RWPE2 (cell line): ENCODE measurements at regions not wholly inside any gene's neighbourhood (a gene's known extent, or its start where the extent isn't known, plus 50 kb on each side); places are given as distances from the start of the nearest gene placed in this dataset.

Source experiments
- ATAC-seq: fragments of 200-7000 bp; cut with Tn5 transposase; 3 replicates; pipeline ENCODE4 v1.9.1; 2021; ENCODE audit warnings: low read depth
- DNase-seq: peaks from one replicate; pipeline ENCODE4 v3.0.0-alpha.2; 2020; ENCODE audit warnings: low spot score
- H3K27ac ChIP-seq: fragments of 450-650 bp; 2 replicates; pipeline ENCODE4 v1.5.1; 2017; ENCODE audit warnings: mild to moderate bottlenecking; ENCODE audit not compliant: poor library complexity, severe bottlenecking
- H3K27me3 ChIP-seq: fragments of 250-450 bp; sonication (Bioruptor Pico); 2 replicates; pipeline ENCODE4 v1.5.1; 2021; ENCODE audit warnings: mild to moderate bottlenecking, moderate library complexity; ENCODE audit not compliant: insufficient read depth, poor library complexity, severe bottlenecking
- H3K36me3 ChIP-seq: fragments of 250-450 bp; sonication (Bioruptor Pico); 2 replicates; pipeline ENCODE4 v1.5.1; 2020; ENCODE audit warnings: low read depth, mild to moderate bottlenecking, moderate library complexity
- H3K4me1 ChIP-seq: fragments of 250-450 bp; sonication (Bioruptor Pico); 2 replicates; pipeline ENCODE4 v1.5.1; 2021; ENCODE audit warnings: mild to moderate bottlenecking, moderate library complexity; ENCODE audit not compliant: insufficient read depth, poor library complexity, severe bottlenecking
- H3K4me3 ChIP-seq: fragments of 250-450 bp; sonication (Bioruptor Pico); 2 replicates; pipeline ENCODE4 v1.5.1; 2021; ENCODE audit warnings: mild to moderate bottlenecking, moderate library complexity; ENCODE audit not compliant: severe bottlenecking
- H3K9me3 ChIP-seq: fragments of 250-450 bp; sonication (Bioruptor Pico); 2 replicates; pipeline ENCODE4 v1.5.1; 2021; ENCODE audit warnings: mild to moderate bottlenecking, moderate library complexity; ENCODE audit not compliant: severe bottlenecking
- CTCF ChIP-seq: fragments of 450-650 bp; IDR thresholded peaks from one replicate; pipeline ENCODE4 v1.5.1; 2017; ENCODE audit warnings: mild to moderate bottlenecking, moderate library complexity; ENCODE audit not compliant: poor library complexity, severe bottlenecking

DNA sequence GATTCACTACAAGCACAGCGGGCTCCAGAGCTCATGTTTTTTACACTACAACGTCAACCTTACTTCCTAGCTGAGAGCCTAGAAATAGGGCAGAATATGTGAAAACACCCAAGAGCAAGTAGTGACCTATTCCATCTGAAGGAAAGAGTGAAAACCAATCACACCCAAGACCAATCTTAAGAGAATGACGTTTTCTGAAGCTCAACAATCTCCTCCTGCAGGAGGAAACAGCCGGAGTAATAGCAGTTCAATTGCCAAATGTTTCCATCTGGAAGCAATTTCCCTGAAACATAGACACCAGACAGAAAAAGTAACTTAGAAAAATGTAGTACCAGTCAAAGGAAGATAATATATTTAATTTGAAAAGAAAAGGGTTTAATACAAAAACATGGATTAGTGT, 142.4 kb downstream of the ANXA5 start:
- Histone ChIP-seq H3K27me3 (no peaks in the 10 kb centered on the region), H3K9me3 (no peaks in the 10 kb centered on the region), H3K4me1 (no peaks in the 10 kb centered on the region), H3K4me3 (no peak overlapping the region), H3K36me3 (no peaks in the 10 kb centered on the region), H3K27ac (no peak overlapping the region)
- ATAC-seq (no peak), DNase-seq (no peak)
- TF ChIP-seq CTCF = no peak

DNA sequence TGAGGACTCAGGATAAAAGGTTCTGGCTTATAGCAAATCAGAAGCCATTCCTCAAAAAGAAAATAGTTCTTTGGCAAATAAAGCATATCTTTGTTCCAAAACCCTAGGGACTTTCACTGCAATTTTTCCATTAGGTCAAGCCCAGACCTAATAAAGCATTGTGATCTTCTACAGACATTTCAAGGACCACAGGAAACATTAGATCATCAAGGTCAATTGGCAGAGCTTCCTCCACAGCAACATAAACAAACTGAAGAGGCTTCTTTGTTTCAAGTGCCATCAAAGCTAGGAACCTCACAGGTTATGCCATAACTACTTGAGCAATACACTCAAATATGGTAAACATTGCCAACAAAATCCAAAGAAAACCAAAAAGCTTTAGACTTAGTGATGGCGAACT, 144.9 kb downstream of the ANXA5 start:
- no peak for DNase-seq
- Histone ChIP-seq H3K36me3 (no peaks in the 10 kb centered on the region), H3K4me3 (no peak overlapping the region), H3K9me3 (no peaks in the 10 kb centered on the region), H3K27ac (no peak overlapping the region), H3K4me1 (no peaks in the 10 kb centered on the region), H3K27me3 (no peaks in the 10 kb centered on the region)
- TF ChIP-seq CTCF = no peak
- ATAC-seq = no peak

DNA sequence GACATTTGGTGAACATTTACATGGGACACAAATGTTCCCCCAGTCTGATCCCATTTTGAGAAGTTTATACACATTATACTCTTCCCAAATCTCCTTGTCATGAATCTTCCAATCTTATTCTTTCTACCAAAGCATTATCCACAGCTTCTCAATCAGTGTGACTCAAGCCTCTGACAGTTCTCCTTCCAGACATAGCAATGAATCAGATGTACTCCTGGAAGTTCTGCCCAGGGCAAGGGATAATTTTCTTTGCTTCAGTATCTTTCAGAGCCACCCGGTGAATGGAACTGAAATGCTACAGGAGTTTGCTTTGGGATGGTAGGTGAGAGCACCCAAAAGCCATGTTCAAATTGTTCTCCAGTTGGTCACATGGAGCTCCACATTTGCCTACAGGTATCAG, 145.5 kb downstream of the ANXA5 start:
- no peaks in the 10 kb centered on the region for H3K36me3 ChIP-seq
- DNase-seq = no peak
- H3K27me3 ChIP-seq = no peaks in the 10 kb centered on the region
- TF ChIP-seq CTCF = no peak
- no peaks in the 10 kb centered on the region for H3K9me3 ChIP-seq
- no peaks in the 10 kb centered on the region for H3K4me1 ChIP-seq
- no peak overlapping the region for H3K27ac ChIP-seq
- no peak overlapping the region for H3K4me3 ChIP-seq
- ATAC-seq = peak; percentile 41; the same call in 1 of the 3 replicates

DNA sequence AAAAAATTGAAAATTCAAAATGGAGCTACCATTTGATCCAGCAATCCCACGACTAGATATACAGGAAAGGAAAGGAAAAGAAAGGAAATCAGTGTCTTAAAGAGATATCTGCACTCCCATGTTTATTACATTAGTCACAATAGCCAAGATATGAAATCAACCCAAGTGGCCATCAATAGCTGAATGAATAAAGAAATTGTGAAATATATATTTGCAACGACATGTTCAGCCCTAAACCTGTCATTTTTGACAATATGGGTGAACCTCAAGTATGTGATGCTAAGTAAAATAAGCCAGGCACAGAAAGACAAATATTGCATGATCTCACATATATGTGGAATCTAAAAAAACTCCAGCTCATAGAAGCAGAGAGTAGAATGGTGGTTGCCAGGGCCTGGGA, 155.1 kb downstream of the ANXA5 start:
- no peak overlapping the region for H3K27ac ChIP-seq
- no peak for DNase-seq
- TF ChIP-seq CTCF = no peak
- H3K27me3 ChIP-seq = no peaks in the 10 kb centered on the region
- H3K4me1 ChIP-seq = no peaks in the 10 kb centered on the region
- no peaks in the 10 kb centered on the region for H3K9me3 ChIP-seq
- no peaks in the 10 kb centered on the region for H3K36me3 ChIP-seq
- H3K4me3 ChIP-seq = no peak overlapping the region
- no peak for ATAC-seq

GRCh38 chr4:121535351-121535750, 154.5 kb upstream of the QRFPR start:
- ATAC-seq (no peak), DNase-seq (no peak)
- Histone ChIP-seq H3K9me3 (no peaks in the 10 kb centered on the region), H3K4me1 (no peaks in the 10 kb centered on the region), H3K36me3 (no peaks in the 10 kb centered on the region), H3K27ac (no peak overlapping the region), H3K4me3 (no peak overlapping the region), H3K27me3 (peaks cover 3% of the 10 kb centered on the region)
- no peak for TF ChIP-seq CTCF
